Neural progenitor cell (in vitro differentiated cells): ENCODE measurements at regions not wholly inside any gene's neighbourhood (a gene's known extent, or its start where the extent isn't known, plus 50 kb on each side); places are given as distances from the start of the nearest gene placed in this dataset.

Experiments
- DNase-seq: peaks from one replicate; pipeline ENCODE4 v3.0.0-alpha.2; 2016; ENCODE audit warnings: low spot score
- H2AFZ ChIP-seq: fragments of 200-600 bp; sonication (generic); replicated peaks from 2 replicates; pipeline ENCODE4 v1.6.1; 2016; ENCODE audit warnings: antibody characterized with exemption
- H3F3A ChIP-seq: fragments of 200-600 bp; sonication (generic); 2 replicates; pipeline ENCODE4 v1.6.1; 2016; ENCODE audit warnings: antibody characterized with exemption, low read depth
- H3K27ac ChIP-seq: fragments of 200-600 bp; sonication (generic); 2 replicates; pipeline ENCODE4 v1.5.1; 2016; ENCODE audit warnings: mild to moderate bottlenecking
- H3K27me3 ChIP-seq: fragments of 200-600 bp; sonication (generic); 2 replicates; pipeline ENCODE4 v1.6.1; 2016; ENCODE audit warnings: mild to moderate bottlenecking, moderate library complexity
- H3K36me3 ChIP-seq: fragments of 200-600 bp; sonication (generic); 2 replicates; pipeline ENCODE4 v1.5.1; 2016
- H3K4me1 ChIP-seq: fragments of 200-600 bp; sonication (generic); 2 replicates; pipeline ENCODE4 v1.6.1; 2016; ENCODE audit warnings: mixed run types
- H3K4me2 ChIP-seq: fragments of 200-600 bp; sonication (generic); 2 replicates; pipeline ENCODE4 v1.6.1; 2016
- H3K4me3 ChIP-seq: fragments of 200-600 bp; sonication (generic); 2 replicates; pipeline ENCODE4 v1.5.1; 2016
- H3K79me2 ChIP-seq: fragments of 200-600 bp; sonication (generic); 2 replicates; pipeline ENCODE4 v1.6.1; 2016; ENCODE audit warnings: low read depth
- H3K9ac ChIP-seq: fragments of 200-600 bp; sonication (generic); 2 replicates; pipeline ENCODE4 v1.6.1; 2016
- H3K9me3 ChIP-seq: fragments of 200-600 bp; sonication (generic); 2 replicates; pipeline ENCODE4 v1.5.1; 2016; ENCODE audit warnings: low read depth
- H4K20me1 ChIP-seq: fragments of 200-600 bp; sonication (generic); 2 replicates; pipeline ENCODE4 v1.6.1; 2016; ENCODE audit warnings: low read depth
- H3K27ac Mint-ChIP-seq: 3 replicates; pipeline ENCODE4 v1.8.0; 2021; ENCODE audit warnings: mixed read lengths
- H3K27me3 Mint-ChIP-seq: 2 replicates; pipeline ENCODE4 v1.8.0; 2022; ENCODE audit warnings: low read depth, mild to moderate bottlenecking, inconsistent platforms, moderate library complexity, mixed read lengths; ENCODE audit not compliant: insufficient read depth
- H3K36me3 Mint-ChIP-seq: 3 replicates; pipeline ENCODE4 v1.8.0; 2021; ENCODE audit warnings: mixed read lengths
- H3K4me1 Mint-ChIP-seq: 3 replicates; pipeline ENCODE4 v1.8.0; 2021; ENCODE audit warnings: mixed read lengths
- H3K4me3 Mint-ChIP-seq: 3 replicates; pipeline ENCODE4 v1.8.0; 2021; ENCODE audit warnings: mild to moderate bottlenecking, moderate library complexity, mixed read lengths
- H3K9me3 Mint-ChIP-seq: 3 replicates; pipeline ENCODE4 v1.8.0; 2020; ENCODE audit warnings: mixed read lengths
- EZH2 ChIP-seq: fragments of 200-600 bp; sonication (generic); IDR thresholded peaks from 2 replicates; pipeline ENCODE4 v1.6.1; 2017; ENCODE audit warnings: antibody characterized with exemption, mild to moderate bottlenecking, moderate library complexity
- EZH2phosphoT487 ChIP-seq: fragments of 200-600 bp; sonication (generic); IDR thresholded peaks from 2 replicates; pipeline ENCODE4 v1.6.1; 2017; ENCODE audit warnings: antibody characterized with exemption
- TF ChIP-seq, protein P1 (sequence below): fragments of 200-600 bp; sonication (generic); IDR thresholded peaks from 2 replicates; pipeline ENCODE4 v1.5.1; 2017; ENCODE audit warnings: antibody characterized with exemption, mild to moderate bottlenecking

- no peak overlapping the region for H2AFZ ChIP-seq
- no peaks in the 10 kb centered on the region for H3K9me3 ChIP-seq
- no peak overlapping the region for H3K9ac ChIP-seq
- H3K36me3 ChIP-seq = no peaks in the 10 kb centered on the region
- H3K4me3 ChIP-seq = no peak overlapping the region
- H3K4me2 ChIP-seq = no peak overlapping the region
- peaks cover 11% of the 10 kb centered on the region for H3F3A ChIP-seq
- Mint-ChIP-seq H3K36me3 (no peaks in the 10 kb centered on the region), H3K4me3 (no peak overlapping the region), H3K27me3 (no peaks in the 10 kb centered on the region), H3K4me1 (peaks cover 14% of the 10 kb centered on the region), H3K9me3 (peaks cover 2% of the 10 kb centered on the region), H3K27ac (no peak overlapping the region)
- H3K79me2 ChIP-seq = no peaks in the 10 kb centered on the region
- no peak for DNase-seq
- no peaks in the 10 kb centered on the region for H3K27me3 ChIP-seq
- H3K4me1 ChIP-seq = peaks cover 10% of the 10 kb centered on the region
- TF ChIP-seq EZH2phosphoT487 (no peak), EZH2 (no peak)
- TF ChIP-seq, protein P1, sequence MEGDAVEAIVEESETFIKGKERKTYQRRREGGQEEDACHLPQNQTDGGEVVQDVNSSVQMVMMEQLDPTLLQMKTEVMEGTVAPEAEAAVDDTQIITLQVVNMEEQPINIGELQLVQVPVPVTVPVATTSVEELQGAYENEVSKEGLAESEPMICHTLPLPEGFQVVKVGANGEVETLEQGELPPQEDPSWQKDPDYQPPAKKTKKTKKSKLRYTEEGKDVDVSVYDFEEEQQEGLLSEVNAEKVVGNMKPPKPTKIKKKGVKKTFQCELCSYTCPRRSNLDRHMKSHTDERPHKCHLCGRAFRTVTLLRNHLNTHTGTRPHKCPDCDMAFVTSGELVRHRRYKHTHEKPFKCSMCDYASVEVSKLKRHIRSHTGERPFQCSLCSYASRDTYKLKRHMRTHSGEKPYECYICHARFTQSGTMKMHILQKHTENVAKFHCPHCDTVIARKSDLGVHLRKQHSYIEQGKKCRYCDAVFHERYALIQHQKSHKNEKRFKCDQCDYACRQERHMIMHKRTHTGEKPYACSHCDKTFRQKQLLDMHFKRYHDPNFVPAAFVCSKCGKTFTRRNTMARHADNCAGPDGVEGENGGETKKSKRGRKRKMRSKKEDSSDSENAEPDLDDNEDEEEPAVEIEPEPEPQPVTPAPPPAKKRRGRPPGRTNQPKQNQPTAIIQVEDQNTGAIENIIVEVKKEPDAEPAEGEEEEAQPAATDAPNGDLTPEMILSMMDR = no peak
- H4K20me1 ChIP-seq = no peaks in the 10 kb centered on the region
- no peak overlapping the region for H3K27ac ChIP-seq
These were observed 611.2 kb downstream of the UTRN start for GRCh38 chr6:144896289-144896688.

DNA sequence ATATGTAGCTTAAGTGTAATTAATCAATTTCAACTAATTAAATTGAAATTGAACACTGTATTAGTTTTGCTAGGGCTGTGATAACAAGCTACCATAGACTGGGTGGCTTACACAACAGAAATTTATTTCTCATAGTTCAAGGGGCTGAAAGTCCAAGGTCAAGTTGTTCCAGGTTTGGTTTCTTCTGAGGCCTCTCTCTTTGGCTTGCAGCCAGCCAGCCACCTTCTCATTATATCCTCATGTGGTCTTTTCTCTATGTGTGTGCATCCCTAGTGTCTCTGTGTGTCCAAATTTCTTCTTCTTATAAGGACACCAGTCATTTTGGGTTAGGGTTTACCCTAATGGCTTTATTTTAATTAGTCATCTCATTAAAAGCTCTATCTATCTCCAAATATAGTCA, 611.7 kb downstream of the UTRN start:
- peaks cover 10% of the 10 kb centered on the region for H3K4me1 ChIP-seq
- peaks cover 11% of the 10 kb centered on the region for H3F3A ChIP-seq
- no peaks in the 10 kb centered on the region for H3K9me3 ChIP-seq
- no peak for DNase-seq
- H4K20me1 ChIP-seq = no peaks in the 10 kb centered on the region
- H3K4me3 ChIP-seq = no peak overlapping the region
- H3K27ac ChIP-seq = no peak overlapping the region
- H3K36me3 ChIP-seq = no peaks in the 10 kb centered on the region
- H3K4me3 Mint-ChIP-seq = no peak overlapping the region
- H3K9me3 Mint-ChIP-seq = peaks cover 8% of the 10 kb centered on the region
- H3K27ac Mint-ChIP-seq = no peak overlapping the region
- no peaks in the 10 kb centered on the region for H3K36me3 Mint-ChIP-seq
- H3K27me3 ChIP-seq = no peaks in the 10 kb centered on the region
- TF ChIP-seq EZH2phosphoT487 (no peak), EZH2 (no peak)
- TF ChIP-seq, protein P1 = no peak
- no peaks in the 10 kb centered on the region for H3K27me3 Mint-ChIP-seq
- H2AFZ ChIP-seq = no peak overlapping the region
- no peaks in the 10 kb centered on the region for H3K79me2 ChIP-seq
- no peak overlapping the region for H3K4me2 ChIP-seq
- H3K9ac ChIP-seq = no peak overlapping the region
- H3K4me1 Mint-ChIP-seq = peaks cover 14% of the 10 kb centered on the region

DNA sequence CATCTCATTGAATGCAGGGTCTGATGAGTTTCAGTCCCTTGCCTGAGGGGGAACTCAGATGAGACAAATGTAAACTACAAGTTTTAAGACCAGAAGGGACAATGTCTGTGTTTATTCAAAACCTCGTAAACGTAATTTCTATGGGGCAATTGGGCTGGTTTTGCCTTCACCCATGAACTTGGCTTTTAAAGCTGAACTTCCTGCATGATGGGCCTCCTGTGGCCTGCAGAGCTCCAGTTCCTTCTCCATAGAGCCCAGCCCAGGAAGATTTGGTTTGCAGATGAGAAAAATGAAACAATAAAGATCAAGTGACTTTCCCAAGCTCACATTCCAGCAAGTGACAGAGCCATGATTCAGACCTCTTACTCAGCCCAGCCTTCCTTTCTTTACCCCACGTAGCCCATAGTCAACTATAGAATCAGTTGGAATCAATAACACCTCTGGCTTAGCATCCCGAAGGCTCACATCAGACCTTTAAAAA, 612.3 kb downstream of the UTRN start:
- Histone ChIP-seq H3K4me1 (peaks cover 10% of the 10 kb centered on the region), H3K9me3 (no peaks in the 10 kb centered on the region), H3K9ac (no peak overlapping the region), H4K20me1 (no peaks in the 10 kb centered on the region), H3K27ac (no peak overlapping the region), H3F3A (peaks cover 11% of the 10 kb centered on the region), H3K4me2 (no peak overlapping the region), H2AFZ (no peak overlapping the region), H3K27me3 (no peaks in the 10 kb centered on the region), H3K36me3 (no peaks in the 10 kb centered on the region), H3K79me2 (no peaks in the 10 kb centered on the region), H3K4me3 (no peak overlapping the region)
- Mint-ChIP-seq H3K4me3 (no peak overlapping the region), H3K9me3 (peaks cover 13% of the 10 kb centered on the region), H3K27me3 (no peaks in the 10 kb centered on the region), H3K27ac (no peak overlapping the region), H3K4me1 (peaks cover 14% of the 10 kb centered on the region), H3K36me3 (no peaks in the 10 kb centered on the region)
- DNase-seq = no peak
- no peak for TF ChIP-seq EZH2
- no peak for TF ChIP-seq EZH2phosphoT487
- TF ChIP-seq, protein P1 = no peak
